ENCODE measurements at regions not wholly inside any gene's neighbourhood (a gene's known extent, or its start where the extent isn't known, plus 50 kb on each side); places are given as distances from the start of the nearest gene placed in this dataset.

- TF ChIP-seq, protein P1, sequence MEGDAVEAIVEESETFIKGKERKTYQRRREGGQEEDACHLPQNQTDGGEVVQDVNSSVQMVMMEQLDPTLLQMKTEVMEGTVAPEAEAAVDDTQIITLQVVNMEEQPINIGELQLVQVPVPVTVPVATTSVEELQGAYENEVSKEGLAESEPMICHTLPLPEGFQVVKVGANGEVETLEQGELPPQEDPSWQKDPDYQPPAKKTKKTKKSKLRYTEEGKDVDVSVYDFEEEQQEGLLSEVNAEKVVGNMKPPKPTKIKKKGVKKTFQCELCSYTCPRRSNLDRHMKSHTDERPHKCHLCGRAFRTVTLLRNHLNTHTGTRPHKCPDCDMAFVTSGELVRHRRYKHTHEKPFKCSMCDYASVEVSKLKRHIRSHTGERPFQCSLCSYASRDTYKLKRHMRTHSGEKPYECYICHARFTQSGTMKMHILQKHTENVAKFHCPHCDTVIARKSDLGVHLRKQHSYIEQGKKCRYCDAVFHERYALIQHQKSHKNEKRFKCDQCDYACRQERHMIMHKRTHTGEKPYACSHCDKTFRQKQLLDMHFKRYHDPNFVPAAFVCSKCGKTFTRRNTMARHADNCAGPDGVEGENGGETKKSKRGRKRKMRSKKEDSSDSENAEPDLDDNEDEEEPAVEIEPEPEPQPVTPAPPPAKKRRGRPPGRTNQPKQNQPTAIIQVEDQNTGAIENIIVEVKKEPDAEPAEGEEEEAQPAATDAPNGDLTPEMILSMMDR (IDR thresholded peaks at IDR 0.05): no peak
- TF ChIP-seq CREB1 (CRISPR knock-in tag; IDR thresholded peaks at IDR 0.05) (no peak), E2F4 (CRISPR knock-in tag; IDR thresholded peaks at IDR 0.05; ENCODE audit: borderline replicate concordance, low read depth) (no peak)
Observed at GRCh38 chr13:75153834-75154233, 328.1 kb downstream of the TBC1D4 start.

Data from WTC11 (cell line).